Mesendoderm (in vitro differentiated cells): ENCODE measurements at regions not wholly inside any gene's neighbourhood (a gene's known extent, or its start where the extent isn't known, plus 50 kb on each side); places are given as distances from the start of the nearest gene placed in this dataset.

Experiments
- DNase-seq: peaks from one replicate; pipeline ENCODE4 v3.0.0; 2013
- H2AK5ac ChIP-seq: 2 replicates; pipeline ENCODE4 v1.6.1; 2013; ENCODE audit warnings: low read length, inconsistent platforms
- H2BK120ac ChIP-seq: 2 replicates; pipeline ENCODE4 v1.6.1; 2013; ENCODE audit warnings: low read depth, mild to moderate bottlenecking, low read length, moderate library complexity, mixed read lengths
- H2BK15ac ChIP-seq: replicated peaks from 2 replicates; pipeline ENCODE4 v1.6.1; 2013; ENCODE audit warnings: low read depth, mild to moderate bottlenecking, moderate library complexity
- H2BK5ac ChIP-seq: 2 replicates; pipeline ENCODE4 v1.6.1; 2013; ENCODE audit warnings: low read length, inconsistent platforms
- H3K18ac ChIP-seq: 2 replicates; pipeline ENCODE4 v1.6.1; 2013; ENCODE audit warnings: mild to moderate bottlenecking, low read length, mixed read lengths
- H3K23ac ChIP-seq: one replicate; pipeline ENCODE4 v1.6.1; 2013; ENCODE audit warnings: low read length
- H3K27ac ChIP-seq: 2 replicates; pipeline ENCODE4 v1.5.1; 2013; ENCODE audit warnings: low read depth, mild to moderate bottlenecking, inconsistent platforms, low read length, moderate library complexity
- H3K27me3 ChIP-seq: 2 replicates; pipeline ENCODE4 v1.6.1; 2013; ENCODE audit warnings: low read length, control low read depth, mild to moderate bottlenecking, inconsistent platforms; ENCODE audit not compliant: insufficient read depth, poor library complexity
- H3K36me3 ChIP-seq: 2 replicates; pipeline ENCODE4 v1.6.1; 2013; ENCODE audit warnings: low read length, inconsistent platforms; ENCODE audit not compliant: control insufficient read depth, insufficient read depth
- H3K4ac ChIP-seq: one replicate; pipeline ENCODE4 v1.6.1; 2013; ENCODE audit warnings: low read depth, mild to moderate bottlenecking, low read length, moderate library complexity
- H3K4me1 ChIP-seq: 2 replicates; pipeline ENCODE4 v1.6.1; 2013; ENCODE audit warnings: low read depth, low read length, inconsistent platforms; ENCODE audit not compliant: control insufficient read depth
- H3K4me2 ChIP-seq: 2 replicates; pipeline ENCODE4 v1.6.1; 2013; ENCODE audit warnings: low read length
- H3K4me3 ChIP-seq: 2 replicates; pipeline ENCODE4 v1.5.1; 2013; ENCODE audit warnings: mild to moderate bottlenecking, low read length
- H3K56ac ChIP-seq: one replicate; pipeline ENCODE4 v1.6.1; 2013; ENCODE audit warnings: low read length
- H3K79me1 ChIP-seq: 2 replicates; pipeline ENCODE4 v1.6.1; 2013; ENCODE audit warnings: low read length, inconsistent platforms
- H3K79me2 ChIP-seq: 2 replicates; pipeline ENCODE4 v1.6.1; 2013; ENCODE audit warnings: mild to moderate bottlenecking, low read length; ENCODE audit not compliant: control insufficient read depth, insufficient read depth
- H3K9ac ChIP-seq: 2 replicates; pipeline ENCODE4 v1.6.1; 2013; ENCODE audit warnings: low read length, inconsistent platforms
- H4K5ac ChIP-seq: one replicate; pipeline ENCODE4 v1.6.1; 2013; ENCODE audit warnings: low read length
- H4K8ac ChIP-seq: one replicate; pipeline ENCODE4 v1.6.1; 2013; ENCODE audit warnings: low read depth, mild to moderate bottlenecking, control low read depth, low read length, moderate library complexity
- WGBS: extraction: QIAGEN DNeasy Blood & Tissue Kit; methylation state at CpG from one replicate; pipeline ENCODE4 v1.1.7; 2013; ENCODE audit warnings: low lambda C conversion rate, missing lambda C conversion rate; ENCODE audit not compliant: insufficient coverage; ENCODE audit errors: extremely low coverage; 5-methylcytosine and 5-hydroxymethylcytosine counted together

GRCh38 chr4:124905441-124905840, 192.9 kb upstream of the ANKRD50 start:
- Histone ChIP-seq H3K56ac (no peak overlapping the region), H3K23ac (no peak overlapping the region), H2BK120ac (no peak overlapping the region), H3K36me3 (no peaks in the 10 kb centered on the region), H4K5ac (no peak overlapping the region), H3K27ac (no peak overlapping the region), H3K79me2 (no peaks in the 10 kb centered on the region), H3K27me3 (no peaks in the 10 kb centered on the region), H3K4ac (no peak overlapping the region), H4K8ac (no peak overlapping the region), H3K79me1 (no peaks in the 10 kb centered on the region), H2BK5ac (no peak overlapping the region), H2BK15ac (no peak overlapping the region), H3K4me1 (no peaks in the 10 kb centered on the region), H3K4me2 (no peak overlapping the region), H3K4me3 (no peak overlapping the region), H2AK5ac (no peak overlapping the region), H3K9ac (no peak overlapping the region), H3K18ac (no peak overlapping the region)
- no peak for DNase-seq
- no CpG with 5 or more reads among the region's 4 CpGs for WGBS

GRCh38 chr4:124904723-124905388, 192.3 kb upstream of the ANKRD50 start:
- Histone ChIP-seq H4K8ac (no peak overlapping the region), H3K23ac (no peak overlapping the region), H3K36me3 (no peaks in the 10 kb centered on the region), H3K79me1 (no peaks in the 10 kb centered on the region), H3K4me3 (no peak overlapping the region), H3K27me3 (no peaks in the 10 kb centered on the region), H2BK15ac (no peak overlapping the region), H3K4me2 (no peak overlapping the region), H3K9ac (no peak overlapping the region), H3K4me1 (no peaks in the 10 kb centered on the region), H2BK120ac (no peak overlapping the region), H3K18ac (no peak overlapping the region), H3K4ac (no peak overlapping the region), H2AK5ac (no peak overlapping the region), H3K27ac (no peak overlapping the region), H3K56ac (no peak overlapping the region), H3K79me2 (no peaks in the 10 kb centered on the region), H4K5ac (no peak overlapping the region), H2BK5ac (no peak overlapping the region)
- no peak for DNase-seq

- Histone ChIP-seq H3K4me1 (no peaks in the 10 kb centered on the region), H4K5ac (no peak overlapping the region), H3K23ac (no peak overlapping the region), H3K27me3 (no peaks in the 10 kb centered on the region), H3K4ac (no peak overlapping the region), H3K56ac (no peak overlapping the region), H2BK5ac (no peak overlapping the region), H3K9ac (no peak overlapping the region), H4K8ac (no peak overlapping the region), H3K79me2 (no peaks in the 10 kb centered on the region), H3K4me3 (no peak overlapping the region), H3K27ac (no peak overlapping the region), H3K36me3 (no peaks in the 10 kb centered on the region), H2BK120ac (no peak overlapping the region), H3K79me1 (no peaks in the 10 kb centered on the region), H2BK15ac (no peak overlapping the region), H3K4me2 (no peak overlapping the region), H2AK5ac (no peak overlapping the region), H3K18ac (peak overlapping the region; percentile 39)
- WGBS = no CpG with 5 or more reads among the region's 6 CpGs
- no peak for DNase-seq
These were observed 191.6 kb upstream of the ANKRD50 start for GRCh38 chr4:124903995-124904722.

- no peak for DNase-seq
- H2BK15ac ChIP-seq = no peak overlapping the region
- no peaks in the 10 kb centered on the region for H3K4me1 ChIP-seq
- no CpG with 5 or more reads among the region's 1 CpG for WGBS
- no peak overlapping the region for H2AK5ac ChIP-seq
- H3K36me3 ChIP-seq = no peaks in the 10 kb centered on the region
- no peak overlapping the region for H3K27ac ChIP-seq
- no peaks in the 10 kb centered on the region for H3K79me1 ChIP-seq
- no peak overlapping the region for H3K4me3 ChIP-seq
- H3K9ac ChIP-seq = no peak overlapping the region
- no peak overlapping the region for H4K5ac ChIP-seq
- no peak overlapping the region for H3K56ac ChIP-seq
- H3K18ac ChIP-seq = no peak overlapping the region
- no peak overlapping the region for H2BK5ac ChIP-seq
- H3K27me3 ChIP-seq = no peaks in the 10 kb centered on the region
- no peaks in the 10 kb centered on the region for H3K79me2 ChIP-seq
- no peak overlapping the region for H4K8ac ChIP-seq
- H3K23ac ChIP-seq = no peak overlapping the region
- no peak overlapping the region for H3K4ac ChIP-seq
- no peak overlapping the region for H3K4me2 ChIP-seq
- no peak overlapping the region for H2BK120ac ChIP-seq
These were observed 189.5 kb upstream of the ANKRD50 start for GRCh38 chr4:124902001-124902515.

- no peak overlapping the region for H2BK5ac ChIP-seq
- no peaks in the 10 kb centered on the region for H3K36me3 ChIP-seq
- H3K56ac ChIP-seq = no peak overlapping the region
- H3K27ac ChIP-seq = no peak overlapping the region
- no CpG with 5 or more reads among the region's 5 CpGs for WGBS
- no peak overlapping the region for H2BK120ac ChIP-seq
- no peaks in the 10 kb centered on the region for H3K27me3 ChIP-seq
- no peak overlapping the region for H3K23ac ChIP-seq
- H2BK15ac ChIP-seq = peak overlapping the region; percentile 85
- H3K79me2 ChIP-seq = no peaks in the 10 kb centered on the region
- no peak overlapping the region for H3K4me3 ChIP-seq
- no peaks in the 10 kb centered on the region for H3K79me1 ChIP-seq
- no peak overlapping the region for H3K9ac ChIP-seq
- no peak for DNase-seq
- H3K4ac ChIP-seq = no peak overlapping the region
- H2AK5ac ChIP-seq = no peak overlapping the region
- no peaks in the 10 kb centered on the region for H3K4me1 ChIP-seq
- no peak overlapping the region for H4K8ac ChIP-seq
- no peak overlapping the region for H3K4me2 ChIP-seq
- no peak overlapping the region for H3K18ac ChIP-seq
- H4K5ac ChIP-seq = no peak overlapping the region
These were observed 187.5 kb upstream of the ANKRD50 start for GRCh38 chr4:124899997-124900396.
